HG03575 (cell line): ENCODE measurements at regions not wholly inside any gene's neighbourhood (a gene's known extent, or its start where the extent isn't known, plus 50 kb on each side); places are given as distances from the start of the nearest gene placed in this dataset.
"Not testable (repeated sequence)": the region's sequence is repeated elsewhere in the genome, so short reads cannot be mapped to it uniquely, and the experiment has no call there.

Source experiments
- ATAC-seq: cut with Tn5 transposase; IDR thresholded peaks from one replicate; pipeline ENCODE4 v1.9.1; 2021; ENCODE audit not compliant: unreplicated experiment, insufficient number of reproducible peaks, low FRiP score; ENCODE audit errors: extremely low read depth

- ATAC-seq = no peak
Measured at GRCh38 chr9:95574176-95574575, 57.4 kb upstream of the PTCH1 start.

- no peak for ATAC-seq
Measured at GRCh38 chr9:95573463-95573862, 56.7 kb upstream of the PTCH1 start.

GRCh38 chr9:95572381-95573151 is 55.8 kb upstream of the PTCH1 start:
- no peak for ATAC-seq

GRCh38 chr9:95570646-95571045 is 53.9 kb upstream of the PTCH1 start:
- no peak for ATAC-seq

DNA sequence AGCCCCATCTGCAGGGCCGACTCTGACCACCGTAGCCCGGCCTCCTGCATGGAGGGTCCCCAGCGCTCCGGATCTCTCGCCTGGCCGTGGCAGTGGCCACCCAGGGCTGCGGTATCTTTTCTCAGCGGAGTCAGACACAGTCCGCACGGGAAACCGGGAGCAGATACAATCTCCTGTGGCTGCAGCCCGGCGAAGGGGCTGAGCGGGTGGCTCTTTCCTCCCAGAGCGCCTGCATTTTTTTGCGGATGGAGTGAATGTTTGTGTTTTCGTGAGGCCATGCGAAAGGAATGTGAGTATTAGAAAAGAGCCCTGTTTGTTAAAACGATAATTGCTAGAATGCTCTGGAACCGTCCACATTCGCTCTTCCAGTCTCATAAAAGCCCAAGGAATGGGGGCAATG is 53.4 kb upstream of the PTCH1 start:
- ATAC-seq = no peak

DNA sequence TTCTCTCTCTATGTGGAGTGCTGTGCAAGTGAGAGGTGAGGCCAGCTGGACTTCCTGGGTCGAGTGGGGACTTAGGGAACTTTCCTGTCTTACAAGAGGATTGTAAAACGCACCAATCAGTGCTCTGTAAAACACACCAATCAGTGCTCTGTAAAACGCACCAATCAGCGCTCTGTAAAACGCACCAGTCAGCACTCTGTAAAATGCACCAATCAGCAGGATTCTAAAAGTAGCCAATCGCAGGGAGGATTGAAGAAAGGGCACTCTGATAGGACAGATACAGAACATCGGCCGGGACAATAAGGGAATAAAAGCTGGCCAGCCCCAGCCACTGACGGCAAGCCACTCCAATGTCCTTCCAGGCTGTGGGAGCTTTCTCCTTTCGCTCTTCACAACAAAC is 52.0 kb upstream of the PTCH1 start:
- not testable (repeated sequence) for ATAC-seq
